Tibial nerve (tissue), 4 donors: ENCODE measurements at regions not wholly inside any gene's neighbourhood (a gene's known extent, or its start where the extent isn't known, plus 50 kb on each side); places are given as distances from the start of the nearest gene placed in this dataset.

ENCODE experiments used
- EP300 ChIP-seq, 2 donors: sonication (generic); formaldehyde crosslinking; IDR thresholded peaks; one replicate each; pipeline ENCODE4 v1.6.1; 2017; ENCODE audit warnings: antibody characterized with exemption in 2 of 2, mild to moderate bottlenecking in 1 of 2
- POLR2A ChIP-seq, 2 donors: fragments of 450-650 bp; IDR thresholded peaks; one replicate each; pipeline ENCODE4 v1.6.1; 2017; ENCODE audit warnings: antibody characterized with exemption in 2 of 2, mild to moderate bottlenecking in 2 of 2, moderate library complexity in 2 of 2
- TF ChIP-seq, protein P1 (sequence below), 5 experiments: fragments of 200-600 bp in 3 of 5; fragments of 450-650 bp in 2 of 5; sonication (generic) in 3 of 5; IDR thresholded peaks; one replicate each; pipeline ENCODE4 v1.5.1; 2016 to 2019; ENCODE audit warnings: antibody characterized with exemption in 5 of 5, mild to moderate bottlenecking in 3 of 5, moderate library complexity in 2 of 5

DNA sequence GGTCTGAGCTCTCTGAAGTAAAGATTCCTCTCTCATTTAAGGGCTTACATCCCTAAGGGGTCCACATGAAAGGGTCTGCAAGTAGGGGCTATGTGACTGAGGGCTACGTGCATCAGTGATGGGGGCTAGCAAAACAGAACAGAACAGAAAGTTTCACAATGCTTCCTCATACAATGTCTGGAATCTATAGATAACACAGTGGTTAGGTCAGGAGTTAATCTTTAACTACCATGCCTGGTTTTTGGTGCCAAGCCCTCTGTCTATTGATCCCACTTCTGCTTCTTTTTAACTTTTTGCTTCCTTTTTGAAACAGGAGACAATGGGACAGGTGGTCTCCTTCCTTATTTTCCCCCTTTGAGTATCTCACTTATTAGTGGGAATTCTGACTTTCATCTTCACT is 263.0 kb downstream of the DDX3Y start:
- TF ChIP-seq, protein P1, sequence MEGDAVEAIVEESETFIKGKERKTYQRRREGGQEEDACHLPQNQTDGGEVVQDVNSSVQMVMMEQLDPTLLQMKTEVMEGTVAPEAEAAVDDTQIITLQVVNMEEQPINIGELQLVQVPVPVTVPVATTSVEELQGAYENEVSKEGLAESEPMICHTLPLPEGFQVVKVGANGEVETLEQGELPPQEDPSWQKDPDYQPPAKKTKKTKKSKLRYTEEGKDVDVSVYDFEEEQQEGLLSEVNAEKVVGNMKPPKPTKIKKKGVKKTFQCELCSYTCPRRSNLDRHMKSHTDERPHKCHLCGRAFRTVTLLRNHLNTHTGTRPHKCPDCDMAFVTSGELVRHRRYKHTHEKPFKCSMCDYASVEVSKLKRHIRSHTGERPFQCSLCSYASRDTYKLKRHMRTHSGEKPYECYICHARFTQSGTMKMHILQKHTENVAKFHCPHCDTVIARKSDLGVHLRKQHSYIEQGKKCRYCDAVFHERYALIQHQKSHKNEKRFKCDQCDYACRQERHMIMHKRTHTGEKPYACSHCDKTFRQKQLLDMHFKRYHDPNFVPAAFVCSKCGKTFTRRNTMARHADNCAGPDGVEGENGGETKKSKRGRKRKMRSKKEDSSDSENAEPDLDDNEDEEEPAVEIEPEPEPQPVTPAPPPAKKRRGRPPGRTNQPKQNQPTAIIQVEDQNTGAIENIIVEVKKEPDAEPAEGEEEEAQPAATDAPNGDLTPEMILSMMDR (IDR thresholded peaks at IDR 0.05): no peak
- TF ChIP-seq POLR2A (IDR thresholded peaks at IDR 0.05) (no peak), EP300 (IDR thresholded peaks at IDR 0.05) (no peak)
